ENCODE measurements at regions not wholly inside any gene's neighbourhood (a gene's known extent, or its start where the extent isn't known, plus 50 kb on each side); places are given as distances from the start of the nearest gene placed in this dataset.

DNA sequence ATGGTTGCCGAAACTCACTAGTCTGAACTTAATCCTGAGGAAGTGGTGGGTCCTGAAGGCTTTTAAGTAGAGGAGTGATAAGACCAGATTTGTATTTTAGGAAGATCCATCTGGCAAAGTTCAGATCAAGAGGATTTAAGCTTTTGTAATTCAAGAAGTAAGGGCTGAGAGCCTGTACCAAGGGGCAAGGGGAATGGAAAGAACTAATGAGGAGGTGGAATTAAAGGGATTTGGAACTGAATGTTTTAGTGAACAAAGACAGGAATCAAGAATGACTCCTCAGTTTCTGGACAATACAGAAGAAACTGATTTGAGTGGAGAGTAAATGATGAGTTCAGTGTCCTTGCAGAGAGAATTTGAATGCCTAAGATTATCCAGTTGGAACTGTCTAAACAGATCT lies 249.0 kb downstream of the C7orf25 start:
- intact Hi-C loops (cut with DNase I), result no loop called here
- Histone ChIP-seq H3K27ac (no peak overlapping the region), H3K9me3 (peaks cover 9% of the 10 kb centered on the region), H3K4me3 (no peak overlapping the region), H3K4me1 (no peaks in the 10 kb centered on the region), H3K27me3 (ENCODE audit: insufficient read depth in 3 of 3, low read length in 2 of 3) (no peaks in the 10 kb centered on the region), H3K36me3 (ENCODE audit: insufficient read depth in 1 of 2, low read depth in 1 of 2) (no peaks in the 10 kb centered on the region)
- DNase-seq (no peak), ATAC-seq (no peak)
- TF ChIP-seq, protein P1, sequence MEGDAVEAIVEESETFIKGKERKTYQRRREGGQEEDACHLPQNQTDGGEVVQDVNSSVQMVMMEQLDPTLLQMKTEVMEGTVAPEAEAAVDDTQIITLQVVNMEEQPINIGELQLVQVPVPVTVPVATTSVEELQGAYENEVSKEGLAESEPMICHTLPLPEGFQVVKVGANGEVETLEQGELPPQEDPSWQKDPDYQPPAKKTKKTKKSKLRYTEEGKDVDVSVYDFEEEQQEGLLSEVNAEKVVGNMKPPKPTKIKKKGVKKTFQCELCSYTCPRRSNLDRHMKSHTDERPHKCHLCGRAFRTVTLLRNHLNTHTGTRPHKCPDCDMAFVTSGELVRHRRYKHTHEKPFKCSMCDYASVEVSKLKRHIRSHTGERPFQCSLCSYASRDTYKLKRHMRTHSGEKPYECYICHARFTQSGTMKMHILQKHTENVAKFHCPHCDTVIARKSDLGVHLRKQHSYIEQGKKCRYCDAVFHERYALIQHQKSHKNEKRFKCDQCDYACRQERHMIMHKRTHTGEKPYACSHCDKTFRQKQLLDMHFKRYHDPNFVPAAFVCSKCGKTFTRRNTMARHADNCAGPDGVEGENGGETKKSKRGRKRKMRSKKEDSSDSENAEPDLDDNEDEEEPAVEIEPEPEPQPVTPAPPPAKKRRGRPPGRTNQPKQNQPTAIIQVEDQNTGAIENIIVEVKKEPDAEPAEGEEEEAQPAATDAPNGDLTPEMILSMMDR (IDR thresholded peaks at IDR 0.05), result no peak
- WGBS, 3 donors, result 74 to 80% (median 78%) methylated on average over 1 of the region's 1 CpG

DNA sequence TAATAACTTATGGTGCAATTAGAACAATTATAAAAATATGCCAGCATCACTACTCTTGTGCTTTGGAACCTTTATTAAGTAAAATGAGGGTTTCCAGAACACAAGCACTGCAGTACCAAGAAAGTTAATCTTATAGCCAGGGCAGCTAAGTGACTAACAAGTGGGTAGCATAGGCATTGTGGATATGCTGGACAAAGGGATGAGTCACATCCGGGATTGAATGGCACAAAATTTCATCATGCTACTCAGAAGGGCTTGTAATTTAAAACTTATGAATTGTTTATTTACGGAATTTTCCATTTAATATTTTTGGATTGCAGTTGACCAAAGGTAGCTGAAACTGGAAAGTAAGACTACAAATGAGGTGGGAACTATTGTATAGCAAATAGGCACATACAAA lies 250.6 kb downstream of the C7orf25 start:
- no peak overlapping the region for H3K4me3 ChIP-seq
- intact Hi-C loops (cut with DNase I), result no loop called here
- 79 to 87% (median 86%) methylated on average over 2 of the region's 2 CpGs for WGBS, 3 donors

DNA sequence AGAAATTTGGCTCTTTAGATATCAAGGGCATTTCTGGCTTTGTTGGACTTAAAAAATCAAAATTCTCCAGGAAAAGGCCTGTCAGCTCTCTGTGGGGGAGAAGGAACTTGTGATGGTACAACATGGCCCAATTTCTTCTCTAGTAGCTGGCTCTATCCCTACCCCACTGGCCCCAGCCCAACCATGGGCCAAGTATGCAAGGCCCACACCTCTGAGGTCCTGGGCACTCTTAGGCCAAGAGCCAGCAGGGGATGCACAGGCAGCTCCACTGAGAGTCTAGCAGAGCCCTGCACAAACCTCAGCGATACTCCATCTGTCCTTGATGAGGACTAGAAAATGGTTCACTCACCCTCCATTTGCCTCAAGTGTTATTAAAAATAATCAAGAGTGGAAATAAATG lies 261.2 kb downstream of the C7orf25 start:
- 98 to 100% (median 100%) methylated on average over 1 of the region's 1 CpG for WGBS, 3 donors
- no peak for ATAC-seq
- Histone ChIP-seq H3K9me3 (no peaks in the 10 kb centered on the region), H3K27ac (no peak overlapping the region), H3K27me3 (ENCODE audit: insufficient read depth in 3 of 3, low read length in 2 of 3) (no peaks in the 10 kb centered on the region), H3K4me3 (no peak overlapping the region), H3K4me1 (no peaks in the 10 kb centered on the region), H3K36me3 (ENCODE audit: insufficient read depth in 1 of 2, low read depth in 1 of 2) (no peaks in the 10 kb centered on the region)
- TF ChIP-seq, protein P1 (IDR thresholded peaks at IDR 0.05), result no peak
- intact Hi-C loops (cut with DNase I), result no loop called here
- DNase-seq, result no peak

More for the DNA sequence above, 250.6 kb downstream of the C7orf25 start:
- Histone ChIP-seq H3K27me3 (ENCODE audit: insufficient read depth in 3 of 3, low read length in 2 of 3) (no peaks in the 10 kb centered on the region), H3K27ac (no peak overlapping the region), H3K36me3 (ENCODE audit: insufficient read depth in 1 of 2, low read depth in 1 of 2) (no peaks in the 10 kb centered on the region), H3K4me1 (no peaks in the 10 kb centered on the region), H3K9me3 (no peaks in the 10 kb centered on the region)
- TF ChIP-seq, protein P1 (IDR thresholded peaks at IDR 0.05), result no peak
- no peak for ATAC-seq
- no peak for DNase-seq

DNA sequence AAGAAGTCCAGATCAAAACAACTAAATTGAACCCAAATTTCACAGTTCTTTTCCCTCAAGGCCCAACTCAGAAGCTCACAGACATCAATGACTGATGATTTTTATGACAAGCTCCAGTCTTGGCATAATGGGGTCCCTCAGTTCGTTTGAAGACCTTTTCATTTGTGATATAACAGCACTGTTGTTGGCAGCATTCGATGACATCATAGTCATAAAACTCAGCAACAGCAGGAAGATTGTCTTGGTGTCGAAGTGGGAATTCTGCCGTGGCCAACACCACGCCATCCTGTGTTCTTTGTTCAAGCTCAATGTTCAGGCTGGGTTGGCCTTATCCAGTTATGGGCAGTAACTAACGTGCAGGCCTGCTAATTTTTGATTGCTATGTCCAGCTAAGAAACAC lies 261.7 kb downstream of the C7orf25 start:
- no peaks in the 10 kb centered on the region for H3K9me3 ChIP-seq
- H3K4me1 ChIP-seq, result no peaks in the 10 kb centered on the region
- TF ChIP-seq, protein P1 (IDR thresholded peaks at IDR 0.05), result no peak
- intact Hi-C loops (cut with DNase I), result no loop called here
- no peak overlapping the region for H3K4me3 ChIP-seq
- H3K27me3 ChIP-seq (ENCODE audit: insufficient read depth in 3 of 3, low read length in 2 of 3), result no peaks in the 10 kb centered on the region
- no peak for ATAC-seq
- DNase-seq, result no peak
- WGBS, 3 donors, result 68 to 77% (median 70%) methylated on average over 6 of the region's 6 CpGs
- no peaks in the 10 kb centered on the region for H3K36me3 ChIP-seq (ENCODE audit: insufficient read depth in 1 of 2, low read depth in 1 of 2)
- no peak overlapping the region for H3K27ac ChIP-seq

DNA sequence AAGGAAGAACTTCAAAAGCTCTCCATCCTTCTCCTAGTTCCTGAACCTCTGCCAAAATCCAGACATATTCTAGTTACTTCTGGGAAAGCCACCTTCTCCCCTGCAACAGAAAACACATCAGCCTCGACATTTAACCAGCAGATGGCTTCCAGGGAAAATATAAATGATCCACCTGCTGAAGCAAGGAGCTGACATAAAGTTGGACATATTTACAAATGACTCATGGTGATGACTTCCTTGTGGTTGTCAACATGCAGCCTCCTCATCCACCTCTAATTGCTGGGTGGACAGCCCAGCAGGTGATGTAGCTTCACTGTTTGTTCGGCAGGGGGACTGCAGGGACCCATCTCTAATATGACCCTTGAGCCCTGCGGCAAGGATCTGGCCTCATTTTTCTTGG lies 266.0 kb downstream of the C7orf25 start:
- DNase-seq (no peak), ATAC-seq (no peak)
- 52 to 58% (median 55%) methylated on average over 3 of the region's 3 CpGs for WGBS, 3 donors
- Histone ChIP-seq H3K27me3 (ENCODE audit: insufficient read depth in 3 of 3, low read length in 2 of 3) (no peaks in the 10 kb centered on the region), H3K36me3 (ENCODE audit: insufficient read depth in 1 of 2, low read depth in 1 of 2) (no peaks in the 10 kb centered on the region), H3K4me3 (no peak overlapping the region), H3K4me1 (no peaks in the 10 kb centered on the region), H3K27ac (no peak overlapping the region), H3K9me3 (no peaks in the 10 kb centered on the region)
- intact Hi-C loops (cut with DNase I), result no loop called here
- TF ChIP-seq, protein P1 (IDR thresholded peaks at IDR 0.05), result no peak
